DOHH2 (cell line): ENCODE measurements at regions not wholly inside any gene's neighbourhood (a gene's known extent, or its start where the extent isn't known, plus 50 kb on each side); places are given as distances from the start of the nearest gene placed in this dataset.

Experiments used
- CTCF ChIP-seq: fragments of 200-600 bp; sonication (generic); IDR thresholded peaks from one replicate; pipeline ENCODE4 v1.5.1; 2014; ENCODE audit warnings: antibody characterized with exemption, mild to moderate bottlenecking, low read depth, low read length; ENCODE audit not compliant: poor library complexity, severe bottlenecking
- EZH2phosphoT487 ChIP-seq: fragments of 200-600 bp; sonication (generic); IDR thresholded peaks from 2 replicates; pipeline ENCODE4 v1.6.1; 2017; ENCODE audit warnings: borderline replicate concordance, mild to moderate bottlenecking, antibody characterized with exemption, low read length, moderate library complexity, mixed read lengths

GRCh38 chr4:180341926-180342325 is 1901.3 kb upstream of the TENM3 start:
- TF ChIP-seq CTCF, result no peak
- no peak for TF ChIP-seq EZH2phosphoT487
